ENCODE measurements at regions not wholly inside any gene's neighbourhood (a gene's known extent, or its start where the extent isn't known, plus 50 kb on each side); places are given as distances from the start of the nearest gene placed in this dataset.

DNA sequence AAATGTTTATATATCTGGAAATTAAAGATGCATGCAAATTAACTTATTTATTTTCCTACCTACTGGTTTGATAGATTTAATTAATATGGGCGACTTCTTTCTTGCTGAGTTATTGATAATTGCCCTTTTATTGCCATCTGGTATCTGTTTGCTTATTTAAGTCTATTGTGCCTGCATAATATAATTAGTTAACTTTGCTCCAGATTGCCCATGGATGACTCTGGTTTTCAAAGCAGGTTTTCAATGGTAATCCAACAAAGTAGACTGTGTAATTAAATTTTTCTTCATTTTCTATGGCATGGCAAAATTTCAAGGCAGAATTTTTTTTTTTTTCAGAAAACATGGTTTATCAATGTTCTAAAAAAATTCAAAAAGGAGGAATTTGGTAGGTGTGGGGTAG is 1092.0 kb downstream of the GRIK2 start:
- H3K27ac ChIP-seq (ENCODE audit: low read depth, low read length), result no peak overlapping the region
- H2BK5ac ChIP-seq (ENCODE audit: low read depth, low read length), result no peak overlapping the region
- no peaks in the 10 kb centered on the region for H3K27me3 ChIP-seq (replicated peaks in 1 of 4; ENCODE audit: control insufficient read depth in 3 of 4, extremely low read depth in 1 of 4, insufficient read depth in 3 of 4, low read length in 3 of 4)
- no peaks in the 10 kb centered on the region for H3K23me2 ChIP-seq (ENCODE audit: low read depth, low read length)
- H3K9ac ChIP-seq (replicated peaks in 1 of 4; ENCODE audit: extremely low read depth in 1 of 4, low read depth in 3 of 4, low read length in 3 of 4), result no peak overlapping the region
- H3K79me1 ChIP-seq (ENCODE audit: low read depth, low read length), result no peaks in the 10 kb centered on the region
- no peak overlapping the region for H3K4me2 ChIP-seq (ENCODE audit: insufficient read depth in 1 of 2, low read depth in 2 of 2, low read length in 2 of 2)
- no peak overlapping the region for H4K91ac ChIP-seq (replicated peaks; ENCODE audit: insufficient read length, low read length)
- H3K56ac ChIP-seq (replicated peaks; ENCODE audit: insufficient read length, low read depth, low read length), result no peak overlapping the region
- FAIRE-seq (no peak), DNase-seq (ENCODE audit: low read depth in 1 of 2, low spot score in 2 of 2) (no peak)
- no peaks in the 10 kb centered on the region for H3K4me1 ChIP-seq (replicated peaks in 1 of 4; ENCODE audit: control insufficient read depth in 3 of 4, insufficient read depth in 4 of 4, low read length in 3 of 4)
- no peak overlapping the region for H2BK20ac ChIP-seq (ENCODE audit: low read length)
- no peak overlapping the region for H2AFZ ChIP-seq (ENCODE audit: low read length)
- H3K79me2 ChIP-seq (ENCODE audit: control insufficient read depth in 1 of 2, insufficient read depth in 2 of 2, low read length in 2 of 2), result no peaks in the 10 kb centered on the region
- H2BK15ac ChIP-seq (ENCODE audit: low read length), result no peak overlapping the region
- H3K23ac ChIP-seq (ENCODE audit: insufficient read length), result no peak overlapping the region
- H3K9me3 ChIP-seq (ENCODE audit: insufficient read depth in 2 of 2, low read depth in 1 of 2, low read length in 1 of 2), result no peaks in the 10 kb centered on the region
- no peak overlapping the region for H3K4me3 ChIP-seq (ENCODE audit: extremely low read depth in 1 of 4, insufficient read depth in 2 of 4, low read depth in 3 of 4, low read length in 4 of 4)
- H4K8ac ChIP-seq (ENCODE audit: extremely low read depth, insufficient read depth, low read length), result no peak overlapping the region
- no peak overlapping the region for H2BK120ac ChIP-seq (replicated peaks; ENCODE audit: low read depth, low read length)
- ChIA-PET CTCF (ENCODE audit: partially characterized antibody) (no interaction called here), POLR2A (ENCODE audit: partially characterized antibody) (no interaction called here)
- 97% methylated on average over 1 of the region's 1 CpG; no CpG with 5 or more reads in 1 of the 2 experiments for WGBS, 2 experiments (ENCODE audit: extremely low coverage in 1 of 2, insufficient coverage in 1 of 2, insufficient read length in 1 of 2, insufficient replicate concordance in 2 of 2, low coverage in 1 of 2, low lambda C conversion rate in 2 of 2, missing lambda C conversion rate in 1 of 2)
- no peak overlapping the region for H3K18ac ChIP-seq (ENCODE audit: extremely low read depth, low read length)
- no peak overlapping the region for H2AK5ac ChIP-seq (ENCODE audit: low read depth, low read length)
- H4K5ac ChIP-seq (ENCODE audit: insufficient read length, low read depth, low read length), result no peak overlapping the region
- no peak overlapping the region for H3K14ac ChIP-seq (ENCODE audit: insufficient read length)
- H2BK12ac ChIP-seq (ENCODE audit: low read depth, low read length), result no peak overlapping the region
- H3K4ac ChIP-seq (replicated peaks; ENCODE audit: insufficient read length, low read depth, low read length), result no peak overlapping the region
- no peak for TF ChIP-seq CTBP2 (IDR thresholded peaks at IDR 0.05; ENCODE audit: borderline replicate concordance, insufficient read depth, insufficient read length, low read length)
- no peak for TF ChIP-seq HDAC6 (IDR thresholded peaks at IDR 0.05; ENCODE audit: low read depth, low read length)
- no peak for TF ChIP-seq SP1 (IDR thresholded peaks at IDR 0.05; ENCODE audit: low read depth, low read length)
- TF ChIP-seq NRF1 (IDR thresholded peaks at IDR 0.05; ENCODE audit: low read depth, low read length), result no peak
- no peak for TF ChIP-seq EP300 (IDR thresholded peaks at IDR 0.05; ENCODE audit: borderline replicate concordance in 1 of 2, low read depth in 2 of 2, low read length in 2 of 2)
- no peak for TF ChIP-seq KDM1A (IDR thresholded peaks at IDR 0.05; ENCODE audit: borderline replicate concordance, low read length)
- TF ChIP-seq TCF12 (IDR thresholded peaks at IDR 0.05; ENCODE audit: low read depth, low read length), result no peak
- no peak for TF ChIP-seq SIN3A (conservative IDR thresholded peaks at IDR 0.05 in 1 of 2, IDR thresholded peaks at IDR 0.05 in 1 of 2; ENCODE audit: low read depth in 1 of 2, low read length in 2 of 2)
- no peak for TF ChIP-seq ZNF274 (IDR thresholded peaks at IDR 0.05; ENCODE audit: borderline replicate concordance, extremely low read depth, low read length)
- no peak for TF ChIP-seq SIX5 (IDR thresholded peaks at IDR 0.05; ENCODE audit: low read depth, low read length)
- no peak for TF ChIP-seq RXRA (IDR thresholded peaks at IDR 0.05; ENCODE audit: insufficient read depth, low read depth, low read length)
- no peaks in the 10 kb centered on the region for H3K36me3 ChIP-seq (ENCODE audit: control insufficient read depth in 2 of 4, insufficient read depth in 4 of 4, low read length in 3 of 4)
- no peaks in the 10 kb centered on the region for H4K20me1 ChIP-seq (replicated peaks in 1 of 2; ENCODE audit: control insufficient read depth in 1 of 2, insufficient read depth in 2 of 2, low read length in 2 of 2)

All from H1 (cell line).